Right lobe of liver (tissue), 4 donors: ENCODE measurements at regions not wholly inside any gene's neighbourhood (a gene's known extent, or its start where the extent isn't known, plus 50 kb on each side); places are given as distances from the start of the nearest gene placed in this dataset.

ENCODE experiments used
- POLR2A ChIP-seq: fragments of 450-650 bp; IDR thresholded peaks from one replicate; pipeline ENCODE4 v1.6.1; 2017; ENCODE audit warnings: antibody characterized with exemption, mild to moderate bottlenecking
- TF ChIP-seq, protein P1 (sequence below), 4 donors: fragments of 200-600 bp in 3 of 4; fragments of 450-650 bp in 1 of 4; IDR thresholded peaks; one replicate each; pipeline versions ENCODE4 v1.5.1 to v1.8.0; 2016 to 2022; ENCODE audit warnings: antibody characterized with exemption in 4 of 4, mild to moderate bottlenecking in 2 of 4
- donor health status: DM: no; HTN: no; CAD: no.
- donor health status: DM: no; HTN: no; CAD: no.
- donor health status: DM: no; HTN: yes; CAD: no.

DNA sequence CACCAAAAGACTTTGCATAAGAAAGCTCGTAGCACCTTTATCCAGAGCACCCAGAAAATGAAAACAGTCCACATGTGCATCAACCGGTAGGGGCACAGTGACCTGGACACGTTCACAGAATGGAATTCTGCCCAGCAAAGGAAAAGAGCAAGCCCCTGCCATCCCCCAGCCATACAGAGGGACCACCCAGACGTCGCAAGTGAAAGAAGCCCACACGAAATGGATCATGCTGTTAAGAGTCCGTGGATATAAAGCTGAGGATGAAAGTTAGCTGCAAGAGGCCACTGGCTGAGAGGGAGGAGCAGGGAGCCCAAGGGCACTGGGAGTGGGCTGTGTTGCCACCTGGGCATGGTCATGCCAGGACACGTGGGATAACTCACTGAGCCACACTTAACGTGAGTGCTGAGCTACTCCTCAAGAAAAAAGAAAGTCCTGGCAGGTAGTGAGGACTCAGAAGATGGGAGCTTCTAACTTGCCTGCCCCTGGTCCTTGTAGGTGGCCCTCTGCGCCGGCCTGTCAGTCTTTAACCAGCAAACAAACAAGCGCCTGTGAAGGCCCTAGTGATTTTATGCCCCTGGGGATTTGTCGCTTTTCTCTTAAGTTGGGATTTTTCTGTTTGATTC lies 190.7 kb downstream of the C16orf95 start:
- TF ChIP-seq, protein P1, sequence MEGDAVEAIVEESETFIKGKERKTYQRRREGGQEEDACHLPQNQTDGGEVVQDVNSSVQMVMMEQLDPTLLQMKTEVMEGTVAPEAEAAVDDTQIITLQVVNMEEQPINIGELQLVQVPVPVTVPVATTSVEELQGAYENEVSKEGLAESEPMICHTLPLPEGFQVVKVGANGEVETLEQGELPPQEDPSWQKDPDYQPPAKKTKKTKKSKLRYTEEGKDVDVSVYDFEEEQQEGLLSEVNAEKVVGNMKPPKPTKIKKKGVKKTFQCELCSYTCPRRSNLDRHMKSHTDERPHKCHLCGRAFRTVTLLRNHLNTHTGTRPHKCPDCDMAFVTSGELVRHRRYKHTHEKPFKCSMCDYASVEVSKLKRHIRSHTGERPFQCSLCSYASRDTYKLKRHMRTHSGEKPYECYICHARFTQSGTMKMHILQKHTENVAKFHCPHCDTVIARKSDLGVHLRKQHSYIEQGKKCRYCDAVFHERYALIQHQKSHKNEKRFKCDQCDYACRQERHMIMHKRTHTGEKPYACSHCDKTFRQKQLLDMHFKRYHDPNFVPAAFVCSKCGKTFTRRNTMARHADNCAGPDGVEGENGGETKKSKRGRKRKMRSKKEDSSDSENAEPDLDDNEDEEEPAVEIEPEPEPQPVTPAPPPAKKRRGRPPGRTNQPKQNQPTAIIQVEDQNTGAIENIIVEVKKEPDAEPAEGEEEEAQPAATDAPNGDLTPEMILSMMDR (IDR thresholded peaks at IDR 0.05), result no peak
- TF ChIP-seq POLR2A, result no peak
